GM18909 (cell line): ENCODE measurements at regions not wholly inside any gene's neighbourhood (a gene's known extent, or its start where the extent isn't known, plus 50 kb on each side); places are given as distances from the start of the nearest gene placed in this dataset.

Experiments
- ATAC-seq: cut with Tn5 transposase; IDR thresholded peaks from one replicate; pipeline ENCODE4 v1.9.1; 2021; ENCODE audit warnings: mild to moderate bottlenecking; ENCODE audit not compliant: unreplicated experiment, poor library complexity

GRCh38 chr5:40017918-40018317, 593.1 kb upstream of the DAB2 start:
- ATAC-seq: no peak

- ATAC-seq: no peak
Observed at GRCh38 chr5:40017135-40017534, 592.4 kb upstream of the DAB2 start.

GRCh38 chr5:40010436-40010835, 585.7 kb upstream of the DAB2 start:
- ATAC-seq: no peak

- no peak for ATAC-seq
Observed at GRCh38 chr5:40006260-40006659, 581.5 kb upstream of the DAB2 start.

- no peak for ATAC-seq
Observed at GRCh38 chr5:40001796-40002195, 577.0 kb upstream of the DAB2 start.

- ATAC-seq: no peak
Observed at GRCh38 chr5:39998518-39998917, 573.7 kb upstream of the DAB2 start.

GRCh38 chr5:39995990-39996389, 571.2 kb upstream of the DAB2 start:
- no peak for ATAC-seq

GRCh38 chr5:39992617-39993202, 567.9 kb upstream of the DAB2 start:
- ATAC-seq: no peak

- no peak for ATAC-seq
Observed at GRCh38 chr5:39986614-39987013, 561.8 kb upstream of the DAB2 start.

GRCh38 chr5:39980056-39980455, 555.3 kb upstream of the DAB2 start:
- ATAC-seq: no peak

GRCh38 chr5:39977066-39977655, 552.4 kb upstream of the DAB2 start:
- ATAC-seq: no peak

GRCh38 chr5:39970117-39970798, 545.5 kb upstream of the DAB2 start:
- ATAC-seq: peak; percentile 58

- ATAC-seq: no peak
Observed at GRCh38 chr5:39968381-39968780, 543.6 kb upstream of the DAB2 start.

- ATAC-seq: no peak
Observed at GRCh38 chr5:39955156-39955555, 530.4 kb upstream of the DAB2 start.

GRCh38 chr5:39951070-39951469, 526.3 kb upstream of the DAB2 start:
- ATAC-seq: no peak

GRCh38 chr5:39948867-39949468, 524.2 kb upstream of the DAB2 start:
- ATAC-seq: peak; percentile 90

- ATAC-seq: no peak
Observed at GRCh38 chr5:39948341-39948740, 523.6 kb upstream of the DAB2 start.

GRCh38 chr5:39947657-39948056, 522.9 kb upstream of the DAB2 start:
- ATAC-seq: no peak

- ATAC-seq: no peak
Observed at GRCh38 chr5:39946356-39947045, 521.7 kb upstream of the DAB2 start.

GRCh38 chr5:39945870-39946269, 521.1 kb upstream of the DAB2 start:
- ATAC-seq: no peak

GRCh38 chr5:39943811-39944210, 519.0 kb upstream of the DAB2 start:
- ATAC-seq: no peak
